Activated T-helper 17 cell treated with anti-CD3 and anti-CD28 coated beads, Interleukin-2, amount 50 U/mL, for 72 hours (primary cell): ENCODE measurements at regions not wholly inside any gene's neighbourhood (a gene's known extent, or its start where the extent isn't known, plus 50 kb on each side); places are given as distances from the start of the nearest gene placed in this dataset.
A peak's percentile ranks its signal among the peaks of the same experiment; 100 is the strongest.

ENCODE experiments used
- ATAC-seq: fragments of 150-1000 bp; cut with Tn5 transposase; replicated peaks from 2 replicates; pipeline ENCODE4 v1.10.0; 2021; ENCODE audit warnings: mild to moderate bottlenecking, moderate library complexity
- H3K27ac Mint-ChIP-seq: one replicate; pipeline ENCODE4 v1.8.0; 2022; ENCODE audit warnings: mixed read lengths
- H3K27me3 Mint-ChIP-seq: one replicate; pipeline ENCODE4 v1.8.0; 2022; ENCODE audit warnings: mixed read lengths
- H3K36me3 Mint-ChIP-seq: one replicate; pipeline ENCODE4 v1.8.0; 2022; ENCODE audit warnings: low read depth, mild to moderate bottlenecking, mixed read lengths
- H3K4me1 Mint-ChIP-seq: one replicate; pipeline ENCODE4 v1.8.0; 2022; ENCODE audit warnings: mixed read lengths
- H3K4me3 Mint-ChIP-seq: one replicate; pipeline ENCODE4 v1.8.0; 2022; ENCODE audit warnings: mild to moderate bottlenecking, mixed read lengths
- H3K9me3 Mint-ChIP-seq: one replicate; pipeline ENCODE4 v1.8.0; 2022; ENCODE audit warnings: mixed read lengths

- ATAC-seq, result no peak
- no peaks in the 10 kb centered on the region for H3K27me3 Mint-ChIP-seq
- no peak overlapping the region for H3K27ac Mint-ChIP-seq
- no peaks in the 10 kb centered on the region for H3K4me1 Mint-ChIP-seq
- no peak overlapping the region for H3K4me3 Mint-ChIP-seq
- H3K36me3 Mint-ChIP-seq, result no peaks in the 10 kb centered on the region
- no peaks in the 10 kb centered on the region for H3K9me3 Mint-ChIP-seq
Measured at GRCh38 chr3:28780480-28780879, 431.9 kb upstream of the AZI2 start.

- no peak for ATAC-seq
- H3K27me3 Mint-ChIP-seq, result no peaks in the 10 kb centered on the region
- no peaks in the 10 kb centered on the region for H3K36me3 Mint-ChIP-seq
- H3K4me1 Mint-ChIP-seq, result no peaks in the 10 kb centered on the region
- no peaks in the 10 kb centered on the region for H3K9me3 Mint-ChIP-seq
- H3K4me3 Mint-ChIP-seq, result no peak overlapping the region
- no peak overlapping the region for H3K27ac Mint-ChIP-seq
Measured at GRCh38 chr3:28781053-28781452, 432.4 kb upstream of the AZI2 start.

- Mint-ChIP-seq H3K36me3 (no peaks in the 10 kb centered on the region), H3K9me3 (no peaks in the 10 kb centered on the region), H3K4me1 (no peaks in the 10 kb centered on the region), H3K27me3 (no peaks in the 10 kb centered on the region), H3K27ac (no peak overlapping the region), H3K4me3 (no peak overlapping the region)
- no peak for ATAC-seq
Measured at GRCh38 chr3:28786446-28786845, 437.8 kb upstream of the AZI2 start.

DNA sequence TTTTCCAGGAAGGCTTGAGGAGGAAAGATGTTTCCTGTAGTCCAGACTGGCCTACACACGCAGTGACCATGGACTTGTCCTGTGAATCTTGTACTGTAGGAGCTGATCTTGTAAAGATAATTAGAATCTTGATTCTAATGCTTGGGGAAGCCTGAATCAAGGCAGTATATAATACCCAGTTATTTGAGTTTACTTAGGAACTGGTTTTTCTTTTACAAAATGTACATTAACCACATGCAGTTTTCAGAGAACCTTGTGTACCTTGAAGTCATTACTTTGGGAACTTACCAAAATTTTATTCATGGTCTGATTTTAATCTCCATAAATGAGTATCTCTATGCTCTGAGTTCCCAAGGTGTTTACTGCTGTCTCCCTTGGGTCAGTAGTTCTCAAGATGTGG, 439.9 kb upstream of the AZI2 start:
- no peaks in the 10 kb centered on the region for H3K9me3 Mint-ChIP-seq
- no peak overlapping the region for H3K4me3 Mint-ChIP-seq
- H3K36me3 Mint-ChIP-seq, result no peaks in the 10 kb centered on the region
- H3K27ac Mint-ChIP-seq, result no peak overlapping the region
- H3K27me3 Mint-ChIP-seq, result no peaks in the 10 kb centered on the region
- H3K4me1 Mint-ChIP-seq, result no peaks in the 10 kb centered on the region
- ATAC-seq, result no peak

- Mint-ChIP-seq H3K9me3 (no peaks in the 10 kb centered on the region), H3K4me1 (no peaks in the 10 kb centered on the region), H3K4me3 (no peak overlapping the region), H3K27me3 (no peaks in the 10 kb centered on the region), H3K36me3 (no peaks in the 10 kb centered on the region), H3K27ac (no peak overlapping the region)
- no peak for ATAC-seq
Measured at GRCh38 chr3:28791713-28792255, 443.2 kb upstream of the AZI2 start.

DNA sequence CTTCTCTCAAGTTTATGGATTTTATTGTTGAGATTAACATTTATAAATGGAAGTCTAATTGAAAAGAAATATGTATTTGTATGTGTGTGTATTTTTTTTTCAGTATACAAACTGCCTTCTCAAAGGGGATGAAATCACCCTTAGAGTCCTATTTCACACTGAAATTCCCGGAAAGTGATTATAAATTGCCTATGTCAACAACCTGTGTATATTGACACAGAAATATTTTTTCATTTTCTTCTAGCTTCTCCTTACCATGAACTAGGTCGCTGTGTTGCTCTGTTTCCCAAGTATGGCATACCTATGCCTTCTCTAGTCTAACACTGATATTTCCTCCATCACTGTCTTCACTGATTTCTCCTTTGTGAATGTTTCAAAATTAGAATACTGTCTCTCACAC, 444.0 kb upstream of the AZI2 start:
- no peak for ATAC-seq
- no peaks in the 10 kb centered on the region for H3K27me3 Mint-ChIP-seq
- H3K9me3 Mint-ChIP-seq, result no peaks in the 10 kb centered on the region
- H3K27ac Mint-ChIP-seq, result no peak overlapping the region
- no peak overlapping the region for H3K4me3 Mint-ChIP-seq
- H3K4me1 Mint-ChIP-seq, result no peaks in the 10 kb centered on the region
- no peaks in the 10 kb centered on the region for H3K36me3 Mint-ChIP-seq

GRCh38 chr3:28799084-28799483, 450.5 kb upstream of the AZI2 start:
- Mint-ChIP-seq H3K36me3 (no peaks in the 10 kb centered on the region), H3K27ac (no peak overlapping the region), H3K27me3 (no peaks in the 10 kb centered on the region), H3K4me3 (no peak overlapping the region), H3K9me3 (peaks cover 4% of the 10 kb centered on the region), H3K4me1 (no peaks in the 10 kb centered on the region)
- no peak for ATAC-seq

DNA sequence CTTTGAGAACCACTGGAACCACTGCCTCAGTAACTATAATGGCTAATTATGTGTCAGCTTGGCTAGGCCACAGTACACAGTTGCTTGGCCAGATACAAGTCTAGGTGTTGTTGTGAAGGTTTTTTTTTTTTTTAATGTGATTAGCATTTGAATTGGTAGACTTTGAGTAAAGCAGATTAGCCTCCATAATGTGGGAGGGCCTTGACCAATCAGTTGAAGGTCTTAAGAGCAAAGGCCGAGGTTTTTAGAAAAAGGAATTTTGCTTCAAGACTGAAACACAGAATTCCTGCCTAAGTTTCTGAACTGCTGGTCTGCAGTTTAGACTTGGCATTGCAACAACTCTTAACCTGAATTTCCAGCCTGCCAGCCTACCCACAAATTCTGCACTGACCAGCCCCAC, 451.6 kb upstream of the AZI2 start:
- Mint-ChIP-seq H3K27me3 (no peaks in the 10 kb centered on the region), H3K4me3 (no peak overlapping the region), H3K36me3 (no peaks in the 10 kb centered on the region), H3K4me1 (no peaks in the 10 kb centered on the region), H3K9me3 (peaks cover 4% of the 10 kb centered on the region), H3K27ac (no peak overlapping the region)
- no peak for ATAC-seq

DNA sequence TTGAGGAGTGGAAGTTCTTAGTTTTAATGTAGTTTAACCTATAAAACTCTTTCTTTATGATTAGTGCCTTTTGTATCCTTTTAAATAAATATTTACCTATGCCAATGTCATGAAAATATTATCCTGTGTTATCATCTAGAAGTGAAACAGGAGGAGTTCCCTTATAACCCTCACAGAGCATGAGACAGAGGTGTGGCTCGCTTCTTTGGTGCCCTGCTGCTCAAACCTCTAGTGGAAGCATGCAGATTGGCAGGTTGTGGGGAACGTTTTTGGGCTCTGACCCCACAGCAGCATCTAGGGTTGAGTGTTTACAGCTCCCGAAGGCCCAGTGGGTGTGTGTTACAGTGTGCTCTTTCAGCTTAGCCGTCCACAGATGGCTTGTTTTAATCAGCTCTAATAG, 459.4 kb upstream of the AZI2 start:
- ATAC-seq, result no peak
- no peaks in the 10 kb centered on the region for H3K27me3 Mint-ChIP-seq
- no peaks in the 10 kb centered on the region for H3K4me1 Mint-ChIP-seq
- H3K27ac Mint-ChIP-seq, result no peak overlapping the region
- H3K9me3 Mint-ChIP-seq, result no peaks in the 10 kb centered on the region
- no peaks in the 10 kb centered on the region for H3K36me3 Mint-ChIP-seq
- H3K4me3 Mint-ChIP-seq, result no peak overlapping the region

- Mint-ChIP-seq H3K27me3 (no peaks in the 10 kb centered on the region), H3K27ac (no peak overlapping the region), H3K36me3 (no peaks in the 10 kb centered on the region), H3K4me1 (no peaks in the 10 kb centered on the region), H3K9me3 (peaks cover 6% of the 10 kb centered on the region), H3K4me3 (no peak overlapping the region)
- ATAC-seq, result no peak
Measured at GRCh38 chr3:28816017-28816416, 464.9 kb upstream of the RBMS3 start.

- no peak for ATAC-seq
Measured at GRCh38 chr3:28824316-28824715, 456.6 kb upstream of the RBMS3 start.

DNA sequence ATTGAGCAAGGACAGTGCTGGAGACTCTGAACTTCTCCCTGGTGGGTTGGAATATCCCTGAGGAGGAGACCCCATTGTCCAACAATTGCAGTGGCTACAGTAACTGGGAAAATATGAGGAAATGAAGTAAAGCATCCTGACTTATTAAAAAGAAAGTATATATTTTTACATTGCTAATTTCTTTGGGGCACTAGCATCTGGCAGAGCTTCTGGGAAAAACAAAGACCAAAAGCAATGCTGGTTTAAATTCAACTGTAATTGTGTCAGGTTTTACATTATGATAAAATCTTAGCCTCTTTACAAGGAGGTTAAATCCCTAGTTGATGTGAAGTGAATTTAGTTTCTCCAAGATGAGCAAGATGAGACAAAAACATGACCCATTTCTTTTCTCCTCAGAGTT, 454.0 kb upstream of the RBMS3 start:
- Mint-ChIP-seq H3K4me3 (no peak overlapping the region), H3K9me3 (no peaks in the 10 kb centered on the region), H3K36me3 (no peaks in the 10 kb centered on the region), H3K4me1 (no peaks in the 10 kb centered on the region), H3K27me3 (no peaks in the 10 kb centered on the region), H3K27ac (no peak overlapping the region)
- ATAC-seq, result no peak

More at GRCh38 chr3:28824316-28824715, 456.6 kb upstream of the RBMS3 start:
- no peaks in the 10 kb centered on the region for H3K4me1 Mint-ChIP-seq
- no peaks in the 10 kb centered on the region for H3K36me3 Mint-ChIP-seq
- H3K9me3 Mint-ChIP-seq, result no peaks in the 10 kb centered on the region
- no peak overlapping the region for H3K27ac Mint-ChIP-seq
- H3K27me3 Mint-ChIP-seq, result no peaks in the 10 kb centered on the region
- no peak overlapping the region for H3K4me3 Mint-ChIP-seq

DNA sequence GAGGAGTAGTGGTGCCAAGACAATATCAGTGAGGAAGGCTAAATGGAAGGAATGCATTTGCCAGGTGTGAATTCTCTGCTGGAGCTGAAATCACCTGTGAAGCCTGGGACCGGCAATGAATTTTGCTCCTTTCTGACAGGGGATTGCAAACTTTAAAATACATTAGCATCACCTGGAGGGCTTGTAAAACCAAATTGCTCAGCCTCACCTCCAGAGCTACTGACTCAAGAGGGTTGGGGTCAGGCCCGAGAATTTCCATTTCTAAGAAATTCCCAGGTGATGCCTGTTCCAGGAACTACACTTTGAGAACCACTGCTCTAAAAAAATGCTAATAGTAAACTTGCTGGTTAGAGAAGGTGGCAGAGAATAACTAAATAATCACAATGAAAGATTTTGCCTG, 445.6 kb upstream of the RBMS3 start:
- no peak for ATAC-seq
- Mint-ChIP-seq H3K4me1 (no peaks in the 10 kb centered on the region), H3K36me3 (no peaks in the 10 kb centered on the region), H3K9me3 (no peaks in the 10 kb centered on the region), H3K4me3 (no peak overlapping the region), H3K27me3 (no peaks in the 10 kb centered on the region), H3K27ac (no peak overlapping the region)

DNA sequence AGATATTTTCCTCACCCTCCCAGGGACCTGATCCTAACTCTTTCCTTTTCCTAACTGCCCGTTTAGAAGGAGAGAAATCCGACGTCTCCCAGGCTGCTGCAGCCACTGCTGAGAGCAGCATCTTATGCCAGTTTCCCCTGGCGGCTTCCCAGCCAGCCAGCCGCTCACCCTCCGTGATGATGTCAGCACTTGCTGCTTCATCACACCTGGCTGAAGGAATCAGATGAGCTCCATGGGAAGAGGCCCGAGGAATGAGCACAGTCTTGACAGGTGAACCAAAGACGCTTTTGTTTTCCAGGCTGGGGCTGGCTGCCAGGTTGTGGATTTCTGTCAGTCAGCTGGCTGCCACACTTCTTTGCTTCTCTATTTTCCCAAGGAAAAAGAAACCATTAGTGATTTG, 445.1 kb upstream of the RBMS3 start:
- ATAC-seq, result no peak
- no peak overlapping the region for H3K4me3 Mint-ChIP-seq
- H3K27me3 Mint-ChIP-seq, result no peaks in the 10 kb centered on the region
- no peak overlapping the region for H3K27ac Mint-ChIP-seq
- no peaks in the 10 kb centered on the region for H3K9me3 Mint-ChIP-seq
- H3K4me1 Mint-ChIP-seq, result no peaks in the 10 kb centered on the region
- H3K36me3 Mint-ChIP-seq, result no peaks in the 10 kb centered on the region

DNA sequence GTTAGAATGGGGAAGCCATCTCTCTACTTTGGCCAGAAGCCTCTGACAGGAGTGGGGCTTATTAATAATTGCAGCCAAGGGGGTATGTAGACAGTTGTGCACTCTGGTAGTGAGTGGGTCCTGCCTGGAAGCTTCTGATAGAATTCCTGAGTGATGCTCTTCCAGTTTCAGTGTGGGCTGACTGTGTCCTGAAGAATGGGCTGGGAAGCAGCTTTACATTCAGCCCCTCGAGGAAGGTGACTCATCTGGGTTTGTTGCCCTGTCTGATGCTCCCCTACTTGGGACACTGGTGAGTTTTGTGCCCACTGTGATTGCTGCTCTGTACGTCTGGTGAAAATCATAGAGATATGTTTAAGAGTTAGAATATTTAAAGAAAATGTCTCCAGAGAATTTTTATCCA, 444.7 kb upstream of the RBMS3 start:
- H3K4me3 Mint-ChIP-seq, result no peak overlapping the region
- ATAC-seq, result no peak
- H3K9me3 Mint-ChIP-seq, result no peaks in the 10 kb centered on the region
- no peaks in the 10 kb centered on the region for H3K4me1 Mint-ChIP-seq
- H3K27ac Mint-ChIP-seq, result no peak overlapping the region
- no peaks in the 10 kb centered on the region for H3K27me3 Mint-ChIP-seq
- H3K36me3 Mint-ChIP-seq, result no peaks in the 10 kb centered on the region

DNA sequence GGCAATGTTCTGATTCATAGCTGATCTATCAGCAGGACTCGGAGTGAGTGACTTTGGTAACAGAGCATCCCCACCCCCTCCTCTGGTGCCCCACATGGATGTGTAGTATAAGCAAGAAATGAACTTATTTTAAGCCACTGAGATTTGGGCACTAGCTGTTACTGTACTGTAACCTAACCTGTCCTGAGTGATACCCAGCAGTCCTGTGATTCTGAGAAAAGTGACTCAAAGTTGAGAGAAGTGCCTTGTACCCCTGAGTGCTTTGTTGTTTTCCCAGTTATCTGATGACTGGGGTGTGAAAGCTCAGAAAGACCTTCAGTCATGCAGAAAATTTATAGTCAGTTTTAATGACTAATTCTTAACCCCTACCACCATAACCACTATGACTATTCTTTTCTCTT, 439.9 kb upstream of the RBMS3 start:
- H3K4me3 Mint-ChIP-seq, result no peak overlapping the region
- peak overlapping the region; percentile 70 for H3K27ac Mint-ChIP-seq

More for the DNA sequence above, 439.9 kb upstream of the RBMS3 start:
- Mint-ChIP-seq H3K4me1 (no peaks in the 10 kb centered on the region), H3K36me3 (no peaks in the 10 kb centered on the region), H3K9me3 (no peaks in the 10 kb centered on the region), H3K27me3 (no peaks in the 10 kb centered on the region)
- peak; percentile 95 for ATAC-seq
